ENCODE measurements at regions not wholly inside any gene's neighbourhood (a gene's known extent, or its start where the extent isn't known, plus 50 kb on each side); places are given as distances from the start of the nearest gene placed in this dataset.
"Not testable (repeated sequence)": the region's sequence is repeated elsewhere in the genome, so short reads cannot be mapped to it uniquely, and the experiment has no call there.

- TF ChIP-seq, protein P1, sequence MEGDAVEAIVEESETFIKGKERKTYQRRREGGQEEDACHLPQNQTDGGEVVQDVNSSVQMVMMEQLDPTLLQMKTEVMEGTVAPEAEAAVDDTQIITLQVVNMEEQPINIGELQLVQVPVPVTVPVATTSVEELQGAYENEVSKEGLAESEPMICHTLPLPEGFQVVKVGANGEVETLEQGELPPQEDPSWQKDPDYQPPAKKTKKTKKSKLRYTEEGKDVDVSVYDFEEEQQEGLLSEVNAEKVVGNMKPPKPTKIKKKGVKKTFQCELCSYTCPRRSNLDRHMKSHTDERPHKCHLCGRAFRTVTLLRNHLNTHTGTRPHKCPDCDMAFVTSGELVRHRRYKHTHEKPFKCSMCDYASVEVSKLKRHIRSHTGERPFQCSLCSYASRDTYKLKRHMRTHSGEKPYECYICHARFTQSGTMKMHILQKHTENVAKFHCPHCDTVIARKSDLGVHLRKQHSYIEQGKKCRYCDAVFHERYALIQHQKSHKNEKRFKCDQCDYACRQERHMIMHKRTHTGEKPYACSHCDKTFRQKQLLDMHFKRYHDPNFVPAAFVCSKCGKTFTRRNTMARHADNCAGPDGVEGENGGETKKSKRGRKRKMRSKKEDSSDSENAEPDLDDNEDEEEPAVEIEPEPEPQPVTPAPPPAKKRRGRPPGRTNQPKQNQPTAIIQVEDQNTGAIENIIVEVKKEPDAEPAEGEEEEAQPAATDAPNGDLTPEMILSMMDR (conservative IDR thresholded peaks at IDR 0.05; ENCODE audit: low read depth, low read length), result no peak
- no peak for DNase-seq (ENCODE audit: low read depth)
- H3K4me3 ChIP-seq (ENCODE audit: low read depth, low read length), result no peak overlapping the region
Measured at GRCh38 chr3:104080088-104080626, 1286.6 kb upstream of the ALCAM start.

- DNase-seq (ENCODE audit: low read depth), result no peak
- TF ChIP-seq, protein P1 (conservative IDR thresholded peaks at IDR 0.05; ENCODE audit: low read depth, low read length), result no peak
- H3K4me3 ChIP-seq (ENCODE audit: low read depth, low read length), result no peak overlapping the region
Measured at GRCh38 chr3:104088738-104089137, 1278.0 kb upstream of the ALCAM start.

- not testable (repeated sequence) for DNase-seq (ENCODE audit: low read depth); H3K4me3 ChIP-seq (ENCODE audit: low read depth, low read length)
Measured at GRCh38 chr3:104089987-104090386, 1276.7 kb upstream of the ALCAM start.

DNA sequence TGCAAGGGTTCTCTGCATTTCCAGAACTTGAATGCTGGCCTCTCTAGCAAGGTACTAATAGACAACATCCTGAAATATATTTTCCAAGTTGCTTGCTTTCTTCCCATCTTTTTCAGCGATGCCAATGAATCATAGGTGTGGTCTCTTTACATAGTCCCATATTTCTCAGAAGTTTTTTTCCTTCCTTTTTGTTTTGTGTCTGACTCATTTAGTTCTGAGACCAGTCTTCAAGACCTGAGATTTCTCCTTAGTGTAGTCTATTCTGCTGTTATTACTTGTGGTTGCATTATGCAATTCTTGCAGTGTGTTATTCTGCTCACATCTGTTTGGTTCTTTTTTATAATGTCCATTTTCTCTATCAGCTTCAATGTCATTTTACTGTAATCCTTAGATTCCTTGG lies 1265.0 kb upstream of the ALCAM start:
- TF ChIP-seq, protein P1 (conservative IDR thresholded peaks at IDR 0.05; ENCODE audit: low read depth, low read length), result no peak
- no peak for DNase-seq (ENCODE audit: low read depth)
- no peak overlapping the region for H3K4me3 ChIP-seq (ENCODE audit: low read depth, low read length)

DNA sequence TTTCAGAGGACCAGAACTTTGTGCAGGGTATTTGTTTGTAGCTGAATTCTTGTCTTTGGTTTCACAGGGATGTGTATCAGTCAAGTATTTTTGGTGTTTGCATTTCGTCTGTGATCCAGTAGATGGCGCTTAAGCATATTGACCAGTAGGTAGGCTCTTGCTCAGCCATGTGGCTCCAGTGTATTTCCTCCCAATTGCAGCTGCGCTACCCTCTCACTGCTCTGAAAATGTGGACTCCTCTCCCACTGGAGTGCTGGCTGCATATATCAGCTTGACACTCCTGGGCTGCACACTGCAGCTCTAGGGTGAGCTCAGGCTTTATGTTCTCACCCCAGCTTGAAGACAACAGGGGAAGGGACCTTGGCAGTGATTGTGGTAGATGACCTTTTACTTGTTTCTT lies 1264.3 kb upstream of the ALCAM start:
- DNase-seq (ENCODE audit: low read depth), result peak; percentile 1
- no peak overlapping the region for H3K4me3 ChIP-seq (ENCODE audit: low read depth, low read length)
- TF ChIP-seq, protein P1 (conservative IDR thresholded peaks at IDR 0.05; ENCODE audit: low read depth, low read length), result peak; percentile 82

- no peak for DNase-seq (ENCODE audit: low read depth)
- H3K4me3 ChIP-seq (ENCODE audit: low read depth, low read length), result no peak overlapping the region
- TF ChIP-seq, protein P1 (conservative IDR thresholded peaks at IDR 0.05; ENCODE audit: low read depth, low read length), result no peak
Measured at GRCh38 chr3:104106276-104106675, 1260.4 kb upstream of the ALCAM start.

DNA sequence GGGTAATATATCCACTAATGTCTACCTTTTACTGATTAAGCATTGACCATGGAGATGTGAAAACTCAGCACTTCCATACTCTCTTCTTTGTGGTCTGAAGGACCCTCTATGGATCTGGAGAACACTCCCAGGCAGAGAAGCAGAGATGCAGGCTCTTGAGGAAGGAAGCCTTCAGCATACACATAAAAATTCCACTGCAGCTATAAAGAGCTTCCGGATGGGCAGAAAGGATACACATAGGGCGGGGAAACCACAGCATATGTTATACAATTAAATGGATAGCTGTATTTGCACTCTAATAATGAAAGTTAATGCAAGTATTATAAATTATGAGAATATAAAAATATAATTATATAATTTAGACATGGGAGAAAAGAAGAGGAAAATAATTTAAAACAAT lies 1258.2 kb upstream of the ALCAM start:
- no peak for DNase-seq (ENCODE audit: low read depth)
- TF ChIP-seq, protein P1 (conservative IDR thresholded peaks at IDR 0.05; ENCODE audit: low read depth, low read length), result no peak
- H3K4me3 ChIP-seq (ENCODE audit: low read depth, low read length), result no peak overlapping the region
